ENCODE measurements at regions not wholly inside any gene's neighbourhood (a gene's known extent, or its start where the extent isn't known, plus 50 kb on each side); places are given as distances from the start of the nearest gene placed in this dataset.

- H3K9me3 Mint-ChIP-seq, result peaks cover 0 to 5% (median under 1%) of the 10 kb centered on the region in 8 donors
- DNase-seq, result no peak
- Histone ChIP-seq H3K27me3 (ENCODE audit: insufficient read depth, low read length) (no peaks in the 10 kb centered on the region), H3K9me3 (ENCODE audit: control insufficient read depth in 1 of 2, low read length in 2 of 2) (no peaks in the 10 kb centered on the region), H3K4me3 (ENCODE audit: low read length in 2 of 2) (no peak overlapping the region), H3K27ac (ENCODE audit: low read depth, low read length) (no peak overlapping the region), H3K4me1 (ENCODE audit: insufficient read depth, low read length) (no peaks in the 10 kb centered on the region), H3K36me3 (ENCODE audit: insufficient read depth, low read length) (no peaks in the 10 kb centered on the region)
- intact Hi-C loops (cut with micrococcal nuclease), result no loop called here
- ChIA-PET POLR2A (ENCODE audit: partially characterized antibody) (no interaction called here), CTCF (ENCODE audit: partially characterized antibody) (no interaction called here)
- no peaks in the 10 kb centered on the region for H3K36me3 Mint-ChIP-seq
- H3K27me3 Mint-ChIP-seq, result no peaks in the 10 kb centered on the region
- no peak overlapping the region for H3K27ac Mint-ChIP-seq
- H3K4me1 Mint-ChIP-seq, result no peaks in the 10 kb centered on the region
- H3K4me3 Mint-ChIP-seq, result no peak overlapping the region
Observed at GRCh38 chr13:107139006-107139405, 571.1 kb upstream of the ARGLU1 start.

GRCh38 chr13:107138486-107138885 lies 570.5 kb upstream of the ARGLU1 start:
- H3K4me1 ChIP-seq (ENCODE audit: insufficient read depth, low read length), result no peaks in the 10 kb centered on the region
- H3K27ac ChIP-seq (ENCODE audit: low read depth, low read length), result no peak overlapping the region
- Mint-ChIP-seq H3K9me3 (peaks cover 0 to 5% (median 1%) of the 10 kb centered on the region in 8 donors), H3K4me1 (no peaks in the 10 kb centered on the region), H3K27ac (no peak overlapping the region), H3K27me3 (no peaks in the 10 kb centered on the region), H3K36me3 (no peaks in the 10 kb centered on the region), H3K4me3 (no peak overlapping the region)
- CTCF ChIA-PET (ENCODE audit: partially characterized antibody), result no interaction called here
- H3K9me3 ChIP-seq (ENCODE audit: control insufficient read depth in 1 of 2, low read length in 2 of 2), result no peaks in the 10 kb centered on the region
- no peaks in the 10 kb centered on the region for H3K36me3 ChIP-seq (ENCODE audit: insufficient read depth, low read length)
- H3K27me3 ChIP-seq (ENCODE audit: insufficient read depth, low read length), result no peaks in the 10 kb centered on the region
- DNase-seq, result no peak
- intact Hi-C loops (cut with micrococcal nuclease), result no loop called here
- H3K4me3 ChIP-seq (ENCODE audit: low read length in 2 of 2), result no peak overlapping the region
- POLR2A ChIA-PET (ENCODE audit: partially characterized antibody), result no interaction called here

- H3K4me1 ChIP-seq (ENCODE audit: insufficient read depth, low read length), result no peaks in the 10 kb centered on the region
- H3K27me3 Mint-ChIP-seq, result no peaks in the 10 kb centered on the region
- DNase-seq, result no peak
- no peak overlapping the region for H3K27ac Mint-ChIP-seq
- ChIA-PET POLR2A (ENCODE audit: partially characterized antibody) (no interaction called here), CTCF (ENCODE audit: partially characterized antibody) (no interaction called here)
- peaks cover 0 to 6% (median 3%) of the 10 kb centered on the region in 8 donors for H3K9me3 Mint-ChIP-seq
- H3K9me3 ChIP-seq (ENCODE audit: control insufficient read depth in 1 of 2, low read length in 2 of 2), result no peaks in the 10 kb centered on the region
- H3K36me3 ChIP-seq (ENCODE audit: insufficient read depth, low read length), result no peaks in the 10 kb centered on the region
- no peak overlapping the region for H3K4me3 Mint-ChIP-seq
- H3K36me3 Mint-ChIP-seq, result no peaks in the 10 kb centered on the region
- intact Hi-C loops (cut with micrococcal nuclease), result no loop called here
- H3K4me1 Mint-ChIP-seq, result no peaks in the 10 kb centered on the region
- H3K4me3 ChIP-seq (ENCODE audit: low read length in 2 of 2), result no peak overlapping the region
- no peak overlapping the region for H3K27ac ChIP-seq (ENCODE audit: low read depth, low read length)
- H3K27me3 ChIP-seq (ENCODE audit: insufficient read depth, low read length), result no peaks in the 10 kb centered on the region
Observed at GRCh38 chr13:107133950-107134349, 566.0 kb upstream of the ARGLU1 start.

- CTCF ChIA-PET (ENCODE audit: partially characterized antibody), result no interaction called here
- intact Hi-C loops (cut with micrococcal nuclease), result no loop called here
Observed at GRCh38 chr13:107130566-107130965, 562.6 kb upstream of the ARGLU1 start.

GRCh38 chr13:107124730-107125129 lies 556.8 kb upstream of the ARGLU1 start:
- Histone ChIP-seq H3K27ac (ENCODE audit: low read depth, low read length) (no peak overlapping the region), H3K4me3 (ENCODE audit: low read length in 2 of 2) (no peak overlapping the region), H3K36me3 (ENCODE audit: insufficient read depth, low read length) (no peaks in the 10 kb centered on the region), H3K27me3 (ENCODE audit: insufficient read depth, low read length) (no peaks in the 10 kb centered on the region), H3K4me1 (ENCODE audit: insufficient read depth, low read length) (no peaks in the 10 kb centered on the region), H3K9me3 (ENCODE audit: control insufficient read depth in 1 of 2, low read length in 2 of 2) (no peaks in the 10 kb centered on the region)
- H3K4me3 Mint-ChIP-seq, result no peak overlapping the region
- no peaks in the 10 kb centered on the region for H3K4me1 Mint-ChIP-seq
- CTCF ChIA-PET (ENCODE audit: partially characterized antibody), result no interaction called here
- intact Hi-C loops (cut with micrococcal nuclease), result no loop called here
- H3K27ac Mint-ChIP-seq, result no peak overlapping the region
- no peaks in the 10 kb centered on the region for H3K27me3 Mint-ChIP-seq
- peaks cover 0 to 4% (median 0%) of the 10 kb centered on the region in 8 donors for H3K9me3 Mint-ChIP-seq
- no peaks in the 10 kb centered on the region for H3K36me3 Mint-ChIP-seq
- POLR2A ChIA-PET (ENCODE audit: partially characterized antibody), result no interaction called here
- no peak for DNase-seq

More at GRCh38 chr13:107130566-107130965, 562.6 kb upstream of the ARGLU1 start:
- no peak overlapping the region for H3K4me3 Mint-ChIP-seq
- no peaks in the 10 kb centered on the region for H3K36me3 Mint-ChIP-seq
- Histone ChIP-seq H3K4me1 (ENCODE audit: insufficient read depth, low read length) (no peaks in the 10 kb centered on the region), H3K4me3 (ENCODE audit: low read length in 2 of 2) (no peak overlapping the region), H3K27me3 (ENCODE audit: insufficient read depth, low read length) (no peaks in the 10 kb centered on the region), H3K9me3 (ENCODE audit: control insufficient read depth in 1 of 2, low read length in 2 of 2) (no peaks in the 10 kb centered on the region), H3K27ac (ENCODE audit: low read depth, low read length) (no peak overlapping the region), H3K36me3 (ENCODE audit: insufficient read depth, low read length) (no peaks in the 10 kb centered on the region)
- POLR2A ChIA-PET (ENCODE audit: partially characterized antibody), result no interaction called here
- H3K27me3 Mint-ChIP-seq, result no peaks in the 10 kb centered on the region
- H3K9me3 Mint-ChIP-seq, result peaks cover 0 to 6% (median 3%) of the 10 kb centered on the region in 8 donors
- H3K4me1 Mint-ChIP-seq, result no peaks in the 10 kb centered on the region
- no peak for DNase-seq
- H3K27ac Mint-ChIP-seq, result no peak overlapping the region

- no peaks in the 10 kb centered on the region for H3K27me3 ChIP-seq (ENCODE audit: insufficient read depth, low read length)
- ChIA-PET CTCF (ENCODE audit: partially characterized antibody) (no interaction called here), POLR2A (ENCODE audit: partially characterized antibody) (no interaction called here)
- no peaks in the 10 kb centered on the region for H3K4me1 ChIP-seq (ENCODE audit: insufficient read depth, low read length)
- Mint-ChIP-seq H3K27ac (no peak overlapping the region), H3K9me3 (peaks cover 0 to 4% (median 0%) of the 10 kb centered on the region in 8 donors), H3K4me3 (no peak overlapping the region), H3K36me3 (no peaks in the 10 kb centered on the region), H3K4me1 (no peaks in the 10 kb centered on the region), H3K27me3 (no peaks in the 10 kb centered on the region)
- intact Hi-C loops (cut with micrococcal nuclease), result no loop called here
- no peaks in the 10 kb centered on the region for H3K36me3 ChIP-seq (ENCODE audit: insufficient read depth, low read length)
- H3K9me3 ChIP-seq (ENCODE audit: control insufficient read depth in 1 of 2, low read length in 2 of 2), result no peaks in the 10 kb centered on the region
- no peak overlapping the region for H3K27ac ChIP-seq (ENCODE audit: low read depth, low read length)
- H3K4me3 ChIP-seq (ENCODE audit: low read length in 2 of 2), result no peak overlapping the region
- DNase-seq, result no peak
Observed at GRCh38 chr13:107124129-107124718, 556.3 kb upstream of the ARGLU1 start.

- CTCF ChIA-PET (ENCODE audit: partially characterized antibody), result no interaction called here
- H3K4me1 Mint-ChIP-seq, result no peaks in the 10 kb centered on the region
Observed at GRCh38 chr13:107121793-107122192, 553.9 kb upstream of the ARGLU1 start.

More at GRCh38 chr13:107121793-107122192, 553.9 kb upstream of the ARGLU1 start:
- H3K4me1 ChIP-seq (ENCODE audit: insufficient read depth, low read length), result no peaks in the 10 kb centered on the region
- DNase-seq, result no peak
- Mint-ChIP-seq H3K9me3 (no peaks in the 10 kb centered on the region), H3K36me3 (no peaks in the 10 kb centered on the region), H3K27ac (no peak overlapping the region), H3K4me3 (no peak overlapping the region), H3K27me3 (no peaks in the 10 kb centered on the region)
- intact Hi-C loops (cut with micrococcal nuclease), result no loop called here
- POLR2A ChIA-PET (ENCODE audit: partially characterized antibody), result no interaction called here
- no peak overlapping the region for H3K27ac ChIP-seq (ENCODE audit: low read depth, low read length)
- H3K4me3 ChIP-seq (ENCODE audit: low read length in 2 of 2), result no peak overlapping the region
- H3K9me3 ChIP-seq (ENCODE audit: control insufficient read depth in 1 of 2, low read length in 2 of 2), result no peaks in the 10 kb centered on the region
- H3K36me3 ChIP-seq (ENCODE audit: insufficient read depth, low read length), result no peaks in the 10 kb centered on the region
- no peaks in the 10 kb centered on the region for H3K27me3 ChIP-seq (ENCODE audit: insufficient read depth, low read length)

All from CD4-positive, alpha-beta memory T cell (primary cell).